BJ (cell line): ENCODE measurements at regions not wholly inside any gene's neighbourhood (a gene's known extent, or its start where the extent isn't known, plus 50 kb on each side); places are given as distances from the start of the nearest gene placed in this dataset.

Experiments used
- CTCF ChIA-PET: fragments of 350-600 bp; formaldehyde crosslinking; extraction: SDS; loops from one replicate; lab custom pipeline; 2021; ENCODE audit warnings: antibody characterized with exemption, inconsistent platforms; lab: Yijun Ruan, JAX
- POLR2A ChIA-PET: fragments of 300-600 bp; sonication (Branson Sonifier 250); formaldehyde crosslinking; extraction: SDS; loops from one replicate; lab custom pipeline; 2021; ENCODE audit warnings: antibody characterized with exemption; lab: Charles Lee
- DNase-seq: peaks from one replicate; pipeline ENCODE4 v3.0.0-alpha.2; 2011; ENCODE audit warnings: low read depth
- H3K27me3 ChIP-seq: 2 replicates; pipeline ENCODE4 v1.6.0; 2011; ENCODE audit warnings: low read length; ENCODE audit not compliant: control insufficient read depth, insufficient read depth
- H3K36me3 ChIP-seq: 2 replicates; pipeline ENCODE4 v1.5.1; 2011; ENCODE audit warnings: low read length; ENCODE audit not compliant: control insufficient read depth, insufficient read depth
- H3K4me3 ChIP-seq: 2 replicates; pipeline ENCODE4 v1.5.1; 2011; ENCODE audit warnings: low read depth, mild to moderate bottlenecking, control low read depth, low read length
- TF ChIP-seq, protein P1 (sequence below): IDR thresholded peaks from 2 replicates; pipeline ENCODE4 v1.5.1; 2011; ENCODE audit warnings: low read depth, mild to moderate bottlenecking, control low read depth, inconsistent platforms, low read length, moderate library complexity; ENCODE audit not compliant: insufficient read depth

DNA sequence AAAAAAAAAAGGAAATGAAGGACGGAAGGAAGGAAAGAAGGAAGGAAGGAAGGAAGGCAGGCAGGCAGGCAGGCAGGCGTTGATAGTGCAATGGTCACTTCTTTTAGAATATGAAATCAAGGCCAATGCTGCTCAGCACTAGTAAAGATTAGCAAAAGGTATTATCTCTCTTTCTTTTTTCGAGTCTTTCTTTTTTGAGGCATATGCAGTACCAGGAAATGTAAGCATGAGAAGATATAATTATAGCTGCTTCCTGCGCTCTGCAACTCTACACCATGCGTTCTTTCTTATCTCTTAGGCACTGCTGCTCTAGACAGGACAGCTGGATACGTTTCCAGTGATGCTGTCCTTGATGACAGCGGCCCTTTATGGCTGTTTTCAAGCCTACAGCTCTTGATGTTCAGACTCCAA, 1512.5 kb upstream of the B3GALT2 start:
- Histone ChIP-seq H3K27me3 (no peaks in the 10 kb centered on the region), H3K4me3 (no peak overlapping the region), H3K36me3 (no peaks in the 10 kb centered on the region)
- TF ChIP-seq, protein P1, sequence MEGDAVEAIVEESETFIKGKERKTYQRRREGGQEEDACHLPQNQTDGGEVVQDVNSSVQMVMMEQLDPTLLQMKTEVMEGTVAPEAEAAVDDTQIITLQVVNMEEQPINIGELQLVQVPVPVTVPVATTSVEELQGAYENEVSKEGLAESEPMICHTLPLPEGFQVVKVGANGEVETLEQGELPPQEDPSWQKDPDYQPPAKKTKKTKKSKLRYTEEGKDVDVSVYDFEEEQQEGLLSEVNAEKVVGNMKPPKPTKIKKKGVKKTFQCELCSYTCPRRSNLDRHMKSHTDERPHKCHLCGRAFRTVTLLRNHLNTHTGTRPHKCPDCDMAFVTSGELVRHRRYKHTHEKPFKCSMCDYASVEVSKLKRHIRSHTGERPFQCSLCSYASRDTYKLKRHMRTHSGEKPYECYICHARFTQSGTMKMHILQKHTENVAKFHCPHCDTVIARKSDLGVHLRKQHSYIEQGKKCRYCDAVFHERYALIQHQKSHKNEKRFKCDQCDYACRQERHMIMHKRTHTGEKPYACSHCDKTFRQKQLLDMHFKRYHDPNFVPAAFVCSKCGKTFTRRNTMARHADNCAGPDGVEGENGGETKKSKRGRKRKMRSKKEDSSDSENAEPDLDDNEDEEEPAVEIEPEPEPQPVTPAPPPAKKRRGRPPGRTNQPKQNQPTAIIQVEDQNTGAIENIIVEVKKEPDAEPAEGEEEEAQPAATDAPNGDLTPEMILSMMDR = no peak
- CTCF ChIA-PET = no interaction called here
- DNase-seq = no peak
- POLR2A ChIA-PET = interaction anchor here (0.6 kb wide), 1 partner anchor 370 kb away, joined by 3 read pairs; no protein-coding TSS in a partner anchor

DNA sequence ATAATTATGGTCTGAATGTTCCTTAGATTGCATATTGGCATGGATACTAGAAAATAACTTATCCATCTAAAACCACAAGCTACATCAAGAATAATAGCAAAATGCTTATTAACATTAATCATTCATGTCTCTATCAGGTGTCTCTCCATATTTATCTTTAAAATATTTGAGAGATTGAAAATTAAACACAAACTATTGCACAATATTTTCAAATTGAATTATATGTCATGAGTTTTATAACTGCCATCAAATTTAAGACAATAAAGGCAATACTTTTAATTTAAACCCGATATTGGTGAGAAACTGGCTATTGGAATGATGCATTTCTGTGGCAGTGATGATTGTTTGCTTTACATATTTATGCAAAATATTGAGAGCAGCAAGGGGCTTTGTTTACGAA, 1506.8 kb upstream of the B3GALT2 start:
- no peaks in the 10 kb centered on the region for H3K36me3 ChIP-seq
- H3K4me3 ChIP-seq = no peak overlapping the region
- no peak for DNase-seq
- ChIA-PET POLR2A (no interaction called here), CTCF (no interaction called here)
- no peaks in the 10 kb centered on the region for H3K27me3 ChIP-seq
- TF ChIP-seq, protein P1 = no peak

DNA sequence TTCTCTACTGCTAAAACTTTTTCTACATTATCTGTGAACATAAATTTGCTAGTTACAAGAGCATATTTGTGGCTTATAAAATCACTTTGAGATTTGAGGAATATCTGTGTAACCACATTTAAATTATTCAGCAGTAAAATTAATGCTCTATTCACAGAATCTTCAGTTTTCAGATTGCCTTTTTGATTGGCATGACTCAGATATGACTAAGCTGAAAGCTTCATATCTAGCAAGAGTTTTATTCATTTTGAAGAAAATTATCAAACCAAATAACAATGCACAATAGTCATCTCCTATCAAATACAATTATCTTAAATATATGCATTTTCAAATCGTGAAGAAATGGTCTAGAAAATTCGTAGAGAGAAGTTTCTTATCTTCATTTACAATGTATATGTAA, 1498.2 kb upstream of the B3GALT2 start:
- POLR2A ChIA-PET = no interaction called here
- H3K27me3 ChIP-seq = no peaks in the 10 kb centered on the region
- no peak for DNase-seq

DNA sequence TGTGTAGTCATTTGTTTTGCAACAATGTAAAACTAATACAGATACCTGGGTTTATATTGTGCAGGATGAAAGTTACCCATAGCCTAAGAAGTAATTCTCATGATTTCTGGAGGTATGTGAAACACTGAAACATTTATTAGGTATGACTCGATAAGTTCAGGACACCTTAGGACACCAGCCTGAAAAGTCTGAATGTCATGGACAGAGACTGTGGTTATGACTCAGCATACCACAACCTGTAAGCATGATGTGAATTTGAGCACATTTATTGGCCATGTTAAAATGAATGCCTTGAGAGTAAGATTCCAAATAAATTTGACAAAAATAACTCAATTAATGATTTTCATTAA, 1471.7 kb upstream of the B3GALT2 start:
- Histone ChIP-seq H3K4me3 (no peak overlapping the region), H3K36me3 (no peaks in the 10 kb centered on the region), H3K27me3 (no peaks in the 10 kb centered on the region)
- CTCF ChIA-PET = interaction anchor here (0.7 kb wide), 1 partner anchor 42 kb away, joined by 3 read pairs; no protein-coding TSS in a partner anchor
- POLR2A ChIA-PET = no interaction called here
- DNase-seq = peak; percentile 75
- TF ChIP-seq, protein P1 = no peak

More for the DNA sequence above, 1498.2 kb upstream of the B3GALT2 start:
- H3K36me3 ChIP-seq = no peaks in the 10 kb centered on the region
- H3K4me3 ChIP-seq = no peak overlapping the region
- CTCF ChIA-PET = interaction anchor here (0.6 kb wide), 1 partner anchor 97 kb away, joined by 3 read pairs; no protein-coding TSS in a partner anchor
- TF ChIP-seq, protein P1 = no peak

DNA sequence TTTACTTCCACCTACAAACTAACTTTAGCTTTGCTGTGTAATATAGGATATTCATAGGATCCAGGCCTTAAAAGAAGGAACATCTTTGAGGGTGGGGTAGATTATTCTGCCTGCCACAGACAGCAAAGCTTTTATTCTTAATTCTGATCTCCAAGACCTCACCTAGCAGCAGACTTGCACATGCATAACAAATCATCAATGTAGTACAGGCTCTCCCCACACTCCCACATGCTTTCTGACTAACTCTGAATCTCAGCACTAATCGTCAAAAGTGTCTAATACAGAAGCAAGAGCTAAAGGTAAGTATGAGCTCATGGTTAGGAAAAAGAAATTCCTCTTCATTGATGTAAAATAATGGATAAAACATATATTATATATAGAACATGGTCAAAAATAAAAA, 1468.5 kb upstream of the B3GALT2 start:
- Histone ChIP-seq H3K36me3 (no peaks in the 10 kb centered on the region), H3K4me3 (no peak overlapping the region), H3K27me3 (no peaks in the 10 kb centered on the region)
- DNase-seq = no peak
- TF ChIP-seq, protein P1 = no peak
- CTCF ChIA-PET = interaction anchor here (0.6 kb wide), 1 partner anchor 904 kb away, joined by 3 read pairs; no protein-coding TSS in a partner anchor
- POLR2A ChIA-PET = no interaction called here
